Upper lobe of left lung (tissue), 4 donors: ENCODE measurements at regions not wholly inside any gene's neighbourhood (a gene's known extent, or its start where the extent isn't known, plus 50 kb on each side); places are given as distances from the start of the nearest gene placed in this dataset.

Experiments used
- EP300 ChIP-seq, 4 donors: sonication (generic); formaldehyde crosslinking; IDR thresholded peaks; one replicate each; pipeline ENCODE4 v1.5.1; 2017; ENCODE audit warnings: antibody characterized with exemption in 4 of 4, control low read depth in 2 of 4
- POLR2A ChIP-seq, 4 donors: fragments of 450-650 bp; IDR thresholded peaks; one replicate each; pipeline ENCODE4 v1.5.1; 2016 to 2017; ENCODE audit warnings: antibody characterized with exemption in 4 of 4, mild to moderate bottlenecking in 2 of 4

DNA sequence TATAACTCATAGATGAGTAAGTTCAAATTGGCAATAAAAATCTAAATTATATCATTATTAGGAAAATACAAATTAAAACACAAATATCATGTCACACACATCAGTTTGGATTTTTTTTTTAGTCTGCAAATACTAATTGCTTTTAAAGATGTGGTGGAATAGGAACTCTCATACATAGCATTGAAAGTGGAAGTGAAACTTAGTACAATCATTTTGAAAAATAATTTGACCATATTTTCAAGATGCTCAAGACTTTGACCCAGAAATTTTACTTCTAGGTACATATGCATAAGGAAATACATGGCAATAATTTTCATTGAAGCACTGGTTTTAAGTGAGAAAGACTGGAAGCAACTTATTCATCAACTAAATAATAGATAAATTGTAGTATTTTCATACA is 147.5 kb upstream of the SMIM31 start:
- TF ChIP-seq POLR2A (IDR thresholded peaks at IDR 0.05): no peak
- TF ChIP-seq EP300 (IDR thresholded peaks at IDR 0.05): no peak
